ENCODE measurements at regions not wholly inside any gene's neighbourhood (a gene's known extent, or its start where the extent isn't known, plus 50 kb on each side); places are given as distances from the start of the nearest gene placed in this dataset.
"Not testable (repeated sequence)": the region's sequence is repeated elsewhere in the genome, so short reads cannot be mapped to it uniquely, and the experiment has no call there.

- no peak for DNase-seq (ENCODE audit: low read depth in 2 of 2)
- TF ChIP-seq CTCF (IDR thresholded peaks at IDR 0.05; ENCODE audit: low read depth, low read length): no peak
- H3K4me3 ChIP-seq (replicated peaks in 1 of 2; ENCODE audit: low read depth in 2 of 2, low read length in 2 of 2): no peak overlapping the region
Observed at GRCh38 chr3:148554367-148554766, 143.3 kb upstream of the AGTR1 start.

- DNase-seq (ENCODE audit: low read depth in 2 of 2): no peak
- TF ChIP-seq CTCF (IDR thresholded peaks at IDR 0.05; ENCODE audit: low read depth, low read length): no peak
- no peak overlapping the region for H3K4me3 ChIP-seq (replicated peaks in 1 of 2; ENCODE audit: low read depth in 2 of 2, low read length in 2 of 2)
Observed at GRCh38 chr3:148556664-148557063, 141.0 kb upstream of the AGTR1 start.

GRCh38 chr3:148577579-148577978, 120.1 kb upstream of the AGTR1 start:
- H3K4me3 ChIP-seq (replicated peaks in 1 of 2; ENCODE audit: low read depth in 2 of 2, low read length in 2 of 2); DNase-seq (ENCODE audit: low read depth in 2 of 2): not testable (repeated sequence)

GRCh38 chr3:148582126-148582525, 115.6 kb upstream of the AGTR1 start:
- TF ChIP-seq CTCF (IDR thresholded peaks at IDR 0.05; ENCODE audit: low read depth, low read length): no peak
- no peak overlapping the region for H3K4me3 ChIP-seq (replicated peaks in 1 of 2; ENCODE audit: low read depth in 2 of 2, low read length in 2 of 2)
- DNase-seq (ENCODE audit: low read depth in 2 of 2): peak; percentile 25 to 76

GRCh38 chr3:148583793-148584192, 113.9 kb upstream of the AGTR1 start:
- DNase-seq (ENCODE audit: low read depth in 2 of 2): no peak
- TF ChIP-seq CTCF (IDR thresholded peaks at IDR 0.05; ENCODE audit: low read depth, low read length): no peak
- H3K4me3 ChIP-seq (replicated peaks in 1 of 2; ENCODE audit: low read depth in 2 of 2, low read length in 2 of 2): no peak overlapping the region

GRCh38 chr3:148584438-148584837, 113.3 kb upstream of the AGTR1 start:
- DNase-seq (ENCODE audit: low read depth in 2 of 2): no peak
- H3K4me3 ChIP-seq (replicated peaks in 1 of 2; ENCODE audit: low read depth in 2 of 2, low read length in 2 of 2): no peak overlapping the region
- no peak for TF ChIP-seq CTCF (IDR thresholded peaks at IDR 0.05; ENCODE audit: low read depth, low read length)

GRCh38 chr3:148585671-148586379, 111.9 kb upstream of the AGTR1 start:
- TF ChIP-seq CTCF (IDR thresholded peaks at IDR 0.05; ENCODE audit: low read depth, low read length): no peak

More at GRCh38 chr3:148585671-148586379, 111.9 kb upstream of the AGTR1 start:
- DNase-seq (ENCODE audit: low read depth in 2 of 2): no peak
- H3K4me3 ChIP-seq (replicated peaks in 1 of 2; ENCODE audit: low read depth in 2 of 2, low read length in 2 of 2): no peak overlapping the region
